Smooth muscle cell (in vitro differentiated cells): ENCODE measurements at regions not wholly inside any gene's neighbourhood (a gene's known extent, or its start where the extent isn't known, plus 50 kb on each side); places are given as distances from the start of the nearest gene placed in this dataset.

Source experiments
- DNase-seq: peaks from one replicate; lab custom pipeline; 2025; ENCODE audit not compliant: unreplicated experiment; lab: John Stamatoyannopoulos, UW
- H2AFZ ChIP-seq: fragments of 200-600 bp; sonication (generic); 2 replicates; pipeline ENCODE4 v1.6.0; 2016; ENCODE audit warnings: antibody characterized with exemption, low read depth, mild to moderate bottlenecking
- H3F3A ChIP-seq: fragments of 200-600 bp; sonication (generic); 2 replicates; pipeline ENCODE4 v1.6.0; 2017; ENCODE audit warnings: antibody characterized with exemption, low read depth
- H3K27ac ChIP-seq: fragments of 200-600 bp; sonication (generic); 2 replicates; pipeline ENCODE4 v1.5.1; 2016; ENCODE audit warnings: low read depth, mild to moderate bottlenecking
- H3K27me3 ChIP-seq: fragments of 200-600 bp; sonication (generic); 2 replicates; pipeline ENCODE4 v1.6.1; 2016; ENCODE audit warnings: low read depth, mild to moderate bottlenecking
- H3K36me3 ChIP-seq: fragments of 200-600 bp; sonication (generic); 2 replicates; pipeline ENCODE4 v1.5.1; 2016; ENCODE audit warnings: low read depth
- H3K4me1 ChIP-seq: fragments of 200-600 bp; sonication (generic); 2 replicates; pipeline ENCODE4 v1.5.1; 2016; ENCODE audit warnings: low read depth
- H3K4me2 ChIP-seq: fragments of 200-600 bp; sonication (generic); 2 replicates; pipeline ENCODE4 v1.6.0; 2016; ENCODE audit warnings: mild to moderate bottlenecking
- H3K4me3 ChIP-seq: fragments of 200-600 bp; sonication (generic); 2 replicates; pipeline ENCODE4 v1.5.1; 2016; ENCODE audit warnings: mild to moderate bottlenecking
- H3K79me2 ChIP-seq: fragments of 200-600 bp; sonication (generic); 2 replicates; pipeline ENCODE4 v1.6.0; 2016; ENCODE audit warnings: low read depth, mild to moderate bottlenecking
- H3K9ac ChIP-seq: fragments of 200-600 bp; sonication (generic); 2 replicates; pipeline ENCODE4 v1.6.0; 2016; ENCODE audit warnings: low read depth
- H3K9me3 ChIP-seq: fragments of 200-600 bp; sonication (generic); replicated peaks from 2 replicates; pipeline ENCODE4 v1.5.1; 2016; ENCODE audit warnings: low read depth
- H4K20me1 ChIP-seq: fragments of 200-600 bp; sonication (generic); 2 replicates; pipeline ENCODE4 v1.6.0; 2016; ENCODE audit warnings: low read depth
- WGBS: methylation state at CpG from one replicate; pipeline ENCODE4 v1.1.7; 2016; ENCODE audit warnings: low lambda C conversion rate; 5-methylcytosine and 5-hydroxymethylcytosine counted together
- TF ChIP-seq, protein P1 (sequence below): fragments of 200-600 bp; sonication (generic); IDR thresholded peaks from 2 replicates; pipeline ENCODE4 v1.5.1; 2017; ENCODE audit warnings: borderline replicate concordance, mild to moderate bottlenecking, antibody characterized with exemption; ENCODE audit not compliant: insufficient read depth, poor library complexity, severe bottlenecking

- H3K79me2 ChIP-seq: no peaks in the 10 kb centered on the region
Observed at GRCh38 chr16:80265624-80266306, 275.0 kb upstream of the DYNLRB2 start.

GRCh38 chr16:80263848-80264694 is 276.7 kb upstream of the DYNLRB2 start:
- H3K4me2 ChIP-seq: no peak overlapping the region
- no peaks in the 10 kb centered on the region for H3K79me2 ChIP-seq
- H3K27me3 ChIP-seq: no peaks in the 10 kb centered on the region
- H3K9me3 ChIP-seq: no peaks in the 10 kb centered on the region
- H3F3A ChIP-seq: no peaks in the 10 kb centered on the region
- no peak overlapping the region for H3K27ac ChIP-seq
- H4K20me1 ChIP-seq: no peaks in the 10 kb centered on the region
- H2AFZ ChIP-seq: no peak overlapping the region
- TF ChIP-seq, protein P1, sequence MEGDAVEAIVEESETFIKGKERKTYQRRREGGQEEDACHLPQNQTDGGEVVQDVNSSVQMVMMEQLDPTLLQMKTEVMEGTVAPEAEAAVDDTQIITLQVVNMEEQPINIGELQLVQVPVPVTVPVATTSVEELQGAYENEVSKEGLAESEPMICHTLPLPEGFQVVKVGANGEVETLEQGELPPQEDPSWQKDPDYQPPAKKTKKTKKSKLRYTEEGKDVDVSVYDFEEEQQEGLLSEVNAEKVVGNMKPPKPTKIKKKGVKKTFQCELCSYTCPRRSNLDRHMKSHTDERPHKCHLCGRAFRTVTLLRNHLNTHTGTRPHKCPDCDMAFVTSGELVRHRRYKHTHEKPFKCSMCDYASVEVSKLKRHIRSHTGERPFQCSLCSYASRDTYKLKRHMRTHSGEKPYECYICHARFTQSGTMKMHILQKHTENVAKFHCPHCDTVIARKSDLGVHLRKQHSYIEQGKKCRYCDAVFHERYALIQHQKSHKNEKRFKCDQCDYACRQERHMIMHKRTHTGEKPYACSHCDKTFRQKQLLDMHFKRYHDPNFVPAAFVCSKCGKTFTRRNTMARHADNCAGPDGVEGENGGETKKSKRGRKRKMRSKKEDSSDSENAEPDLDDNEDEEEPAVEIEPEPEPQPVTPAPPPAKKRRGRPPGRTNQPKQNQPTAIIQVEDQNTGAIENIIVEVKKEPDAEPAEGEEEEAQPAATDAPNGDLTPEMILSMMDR: no peak
- 92% methylated on average over 6 of the region's 6 CpGs for WGBS
- no peak overlapping the region for H3K4me3 ChIP-seq
- H3K9ac ChIP-seq: no peak overlapping the region
- DNase-seq: no peak
- H3K4me1 ChIP-seq: peaks cover 6% of the 10 kb centered on the region
- H3K36me3 ChIP-seq: no peaks in the 10 kb centered on the region

More at GRCh38 chr16:80265624-80266306, 275.0 kb upstream of the DYNLRB2 start:
- H3K9me3 ChIP-seq: no peaks in the 10 kb centered on the region
- H3K4me2 ChIP-seq: no peak overlapping the region
- no peaks in the 10 kb centered on the region for H3F3A ChIP-seq
- no peaks in the 10 kb centered on the region for H3K27me3 ChIP-seq
- H3K36me3 ChIP-seq: no peaks in the 10 kb centered on the region
- 22% methylated on average over 2 of the region's 2 CpGs for WGBS
- no peak overlapping the region for H3K9ac ChIP-seq
- peaks cover 6% of the 10 kb centered on the region for H3K4me1 ChIP-seq
- H3K27ac ChIP-seq: no peak overlapping the region
- TF ChIP-seq, protein P1: no peak
- H2AFZ ChIP-seq: no peak overlapping the region
- no peaks in the 10 kb centered on the region for H4K20me1 ChIP-seq
- no peak for DNase-seq
- H3K4me3 ChIP-seq: no peak overlapping the region

- Histone ChIP-seq H3K27ac (no peak overlapping the region), H3K9ac (no peak overlapping the region), H3F3A (no peaks in the 10 kb centered on the region), H3K27me3 (no peaks in the 10 kb centered on the region), H3K9me3 (no peaks in the 10 kb centered on the region), H3K4me2 (no peak overlapping the region), H3K79me2 (no peaks in the 10 kb centered on the region), H2AFZ (no peak overlapping the region), H3K4me1 (peaks cover 6% of the 10 kb centered on the region), H3K4me3 (no peak overlapping the region), H4K20me1 (no peaks in the 10 kb centered on the region), H3K36me3 (no peaks in the 10 kb centered on the region)
- no peak for DNase-seq
- 94% methylated on average over 4 of the region's 4 CpGs for WGBS
- TF ChIP-seq, protein P1: no peak
Observed at GRCh38 chr16:80263181-80263823, 277.5 kb upstream of the DYNLRB2 start.
